ENCODE measurements at regions not wholly inside any gene's neighbourhood (a gene's known extent, or its start where the extent isn't known, plus 50 kb on each side); places are given as distances from the start of the nearest gene placed in this dataset.

DNA sequence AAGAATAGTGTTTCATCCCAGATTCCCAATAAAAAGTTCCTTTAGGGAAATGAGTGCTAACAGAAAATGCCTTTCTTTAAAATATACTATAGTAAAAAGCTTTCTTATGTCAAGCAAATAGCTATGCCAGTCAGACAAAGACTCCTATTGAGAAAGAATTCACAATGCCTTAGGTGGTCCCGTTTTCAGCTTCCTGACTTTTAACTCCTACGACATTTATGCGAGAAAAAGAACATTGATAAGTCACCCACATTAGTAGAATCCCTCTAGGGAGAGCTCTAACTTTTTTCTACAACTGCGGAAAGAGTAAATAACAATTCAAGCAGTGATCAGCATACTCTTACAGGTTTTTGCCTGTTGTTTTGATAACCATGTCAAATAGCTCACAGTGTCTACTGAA lies 750.8 kb upstream of the ACVR2A start:
- Histone ChIP-seq H2AK5ac (ENCODE audit: insufficient read length, low read length) (no peak overlapping the region), H2BK12ac (ENCODE audit: insufficient read length, low read depth, low read length) (no peak overlapping the region), H3K14ac (ENCODE audit: insufficient read depth, low read length) (no peak overlapping the region), H2BK15ac (ENCODE audit: low read depth, low read length) (no peak overlapping the region), H3K27me3 (ENCODE audit: insufficient read depth, low read length) (peaks cover 2% of the 10 kb centered on the region; the same call in 1 of the 2 replicates), H3K79me1 (ENCODE audit: insufficient read depth, low read depth, low read length, poor library complexity, severe bottlenecking) (no peaks in the 10 kb centered on the region), H2BK5ac (ENCODE audit: insufficient read length, low read length) (no peak overlapping the region), H4K5ac (ENCODE audit: insufficient read length, low read depth, low read length) (no peak overlapping the region), H4K20me1 (ENCODE audit: control insufficient read depth, insufficient read depth, insufficient read length) (no peaks in the 10 kb centered on the region), H2BK20ac (ENCODE audit: low read depth, low read length, poor library complexity, severe bottlenecking) (no peak overlapping the region), H2BK120ac (ENCODE audit: low read depth, low read length, poor library complexity, severe bottlenecking) (no peak overlapping the region), H3K56ac (ENCODE audit: insufficient read length, low read depth, low read length) (no peak overlapping the region), H3K23ac (ENCODE audit: insufficient read length, low read depth, low read length) (no peak overlapping the region), H3K4me1 (ENCODE audit: insufficient read depth, low read length) (peaks cover 9% of the 10 kb centered on the region), H3K27ac (ENCODE audit: insufficient read length, low read depth, low read length) (no peak overlapping the region), H3K9me3 (ENCODE audit: control insufficient read depth, low read depth, low read length) (no peaks in the 10 kb centered on the region), H3T11ph (ENCODE audit: low read length) (no peak overlapping the region), H3K18ac (ENCODE audit: insufficient read length, low read depth, low read length) (no peak overlapping the region), H4K91ac (ENCODE audit: insufficient read length, low read depth, low read length) (no peak overlapping the region), H2AFZ (ENCODE audit: low read length) (no peak overlapping the region), H3K4ac (ENCODE audit: low read depth, low read length) (no peak overlapping the region), H3K23me2 (ENCODE audit: insufficient read length, low read depth, low read length, poor library complexity, severe bottlenecking) (no peaks in the 10 kb centered on the region), H3K79me2 (ENCODE audit: insufficient read depth, low read length) (no peaks in the 10 kb centered on the region), H4K8ac (replicated peaks; ENCODE audit: insufficient read length, low read depth, low read length) (no peak overlapping the region), H3K9ac (ENCODE audit: extremely low read depth, insufficient read length, low read length) (no peak overlapping the region), H3K4me2 (ENCODE audit: insufficient read depth, insufficient read length, low read length) (no peak overlapping the region)
- Mint-ChIP-seq H3K27me3 (ENCODE audit: low read depth) (peaks cover 4% of the 10 kb centered on the region; the same call in 1 of the 2 replicates), H3K27ac (no peak overlapping the region), H3K9me3 (no peaks in the 10 kb centered on the region; a peak in 2 of 5 replicates), H3K4me3 (no peak overlapping the region), H3K4me1 (peaks cover 9 to 23% of the 10 kb centered on the region in 2 experiments), H3K36me3 (ENCODE audit: insufficient read depth in 1 of 3, low read depth in 3 of 3) (0 out of 7 replicates have a peak, but pooled peaks cover 0 to 4% (median 0%) of the 10 kb centered on the region in 3 experiments)
- WGBS (ENCODE audit: extremely low coverage, insufficient read length, low lambda C conversion rate), result no CpG with 5 or more reads among the region's 4 CpGs
- no peak for TF ChIP-seq CTCF (conservative IDR thresholded peaks at IDR 0.05)
- no peak for DNase-seq
